VCaP (cell line): ENCODE measurements at regions not wholly inside any gene's neighbourhood (a gene's known extent, or its start where the extent isn't known, plus 50 kb on each side); places are given as distances from the start of the nearest gene placed in this dataset.

Experiments
- H3K27ac ChIP-seq: fragments of 450-650 bp; 2 replicates; pipeline ENCODE4 v1.5.1; 2017
- CTCF ChIP-seq: fragments of 450-650 bp; conservative IDR thresholded peaks from 2 replicates; pipeline ENCODE4 v1.5.1; 2017; ENCODE audit warnings: mild to moderate bottlenecking, moderate library complexity

GRCh38 chr9:85283421-85283820 is 458.3 kb downstream of the AGTPBP1 start:
- no peak overlapping the region for H3K27ac ChIP-seq
- no peak for TF ChIP-seq CTCF

- no peak for TF ChIP-seq CTCF
These were observed 463.0 kb downstream of the AGTPBP1 start for GRCh38 chr9:85278769-85279168.

GRCh38 chr9:85276741-85277140 is 465.0 kb downstream of the AGTPBP1 start:
- no peak for TF ChIP-seq CTCF
- no peak overlapping the region for H3K27ac ChIP-seq

More at GRCh38 chr9:85278769-85279168, 463.0 kb downstream of the AGTPBP1 start:
- no peak overlapping the region for H3K27ac ChIP-seq

GRCh38 chr9:85269811-85270210 is 471.9 kb downstream of the AGTPBP1 start:
- no peak overlapping the region for H3K27ac ChIP-seq
- no peak for TF ChIP-seq CTCF

- no peak overlapping the region for H3K27ac ChIP-seq
- no peak for TF ChIP-seq CTCF
These were observed 473.6 kb downstream of the AGTPBP1 start for GRCh38 chr9:85268131-85268530.

GRCh38 chr9:85264695-85265094 is 477.1 kb downstream of the AGTPBP1 start:
- no peak for TF ChIP-seq CTCF
- H3K27ac ChIP-seq = peak overlapping the region; percentile 53

GRCh38 chr9:85263288-85263687 is 478.5 kb downstream of the AGTPBP1 start:
- no peak for TF ChIP-seq CTCF
- peak overlapping the region; percentile 53 for H3K27ac ChIP-seq

GRCh38 chr9:85262333-85262732 is 479.4 kb downstream of the AGTPBP1 start:
- no peak for TF ChIP-seq CTCF
- H3K27ac ChIP-seq = no peak overlapping the region
